ENCODE measurements at regions not wholly inside any gene's neighbourhood (a gene's known extent, or its start where the extent isn't known, plus 50 kb on each side); places are given as distances from the start of the nearest gene placed in this dataset.

GRCh38 chr11:114758627-114759026 is 80.3 kb downstream of the NXPE2 start:
- DNase-seq (ENCODE audit: low spot score), result no peak
- no peak for TF ChIP-seq CTCF (IDR thresholded peaks at IDR 0.05; ENCODE audit: borderline replicate concordance, control extremely low read depth, extremely low read depth, insufficient read depth, missing control alignments)
- in situ Hi-C loops (cut with MboI; ENCODE audit: low sequenced_read_pairs, unreplicated experiment), result no loop called here

GRCh38 chr11:114762408-114762807 is 84.1 kb downstream of the NXPE2 start:
- in situ Hi-C loops (cut with MboI; ENCODE audit: low sequenced_read_pairs, unreplicated experiment), result no loop called here
- no peak for TF ChIP-seq CTCF (IDR thresholded peaks at IDR 0.05; ENCODE audit: borderline replicate concordance, control extremely low read depth, extremely low read depth, insufficient read depth, missing control alignments)
- DNase-seq (ENCODE audit: low spot score), result no peak

- no peak for DNase-seq (ENCODE audit: low spot score)
- in situ Hi-C loops (cut with MboI; ENCODE audit: low sequenced_read_pairs, unreplicated experiment), result no loop called here
- TF ChIP-seq CTCF (IDR thresholded peaks at IDR 0.05; ENCODE audit: borderline replicate concordance, control extremely low read depth, extremely low read depth, insufficient read depth, missing control alignments), result no peak
Observed at GRCh38 chr11:114764563-114764962, 86.2 kb downstream of the NXPE2 start.

- in situ Hi-C loops (cut with MboI; ENCODE audit: low sequenced_read_pairs, unreplicated experiment), result no loop called here
- no peak for DNase-seq (ENCODE audit: low spot score)
- TF ChIP-seq CTCF (IDR thresholded peaks at IDR 0.05; ENCODE audit: borderline replicate concordance, control extremely low read depth, extremely low read depth, insufficient read depth, missing control alignments), result no peak
Observed at GRCh38 chr11:114771172-114771571, 92.8 kb downstream of the NXPE2 start.

- TF ChIP-seq CTCF (IDR thresholded peaks at IDR 0.05; ENCODE audit: borderline replicate concordance, control extremely low read depth, extremely low read depth, insufficient read depth, missing control alignments), result no peak
- in situ Hi-C loops (cut with MboI; ENCODE audit: low sequenced_read_pairs, unreplicated experiment), result no loop called here
- DNase-seq (ENCODE audit: low spot score), result no peak
Observed at GRCh38 chr11:114773541-114774338, 95.4 kb downstream of the NXPE2 start.

- peak; percentile 43 for DNase-seq (ENCODE audit: low spot score)
- TF ChIP-seq CTCF (IDR thresholded peaks at IDR 0.05; ENCODE audit: borderline replicate concordance, control extremely low read depth, extremely low read depth, insufficient read depth, missing control alignments), result peak; percentile 36
- in situ Hi-C loops (cut with MboI; ENCODE audit: low sequenced_read_pairs, unreplicated experiment), result no loop called here
Observed at GRCh38 chr11:114774599-114775361, 96.5 kb downstream of the NXPE2 start.
